K562 (cell line): ENCODE measurements at regions not wholly inside any gene's neighbourhood (a gene's known extent, or its start where the extent isn't known, plus 50 kb on each side); places are given as distances from the start of the nearest gene placed in this dataset.
"Not testable (repeated sequence)": the region's sequence is repeated elsewhere in the genome, so short reads cannot be mapped to it uniquely, and the experiment has no call there.

ENCODE experiments used
- ATAC-seq: fragments of 200-7000 bp; cut with Tn5 transposase; 3 replicates; pipeline ENCODE4 v1.9.1; 2020; ENCODE audit warnings: moderate library complexity
- BruUV-seq: library from RNA; stranded (reverse); fragments of 400-500 nt; replicated peaks from 2 replicates; lab custom pipeline; 2021; lab: Mats Ljungman, UMichigan
- CTCF ChIA-PET: fragments of 300-600 bp; formaldehyde crosslinking; extraction: SDS; loops from one replicate; lab custom pipeline; 2021; ENCODE audit warnings: low intra/inter-chr PET ratio; lab: Yijun Ruan, JAX
- POLR2A ChIA-PET: fragments of 300-600, 350-650 bp; sonication (Branson Sonifier 250); formaldehyde crosslinking; extraction: SDS; loops from one replicate; lab custom pipeline; 2021; ENCODE audit warnings: antibody characterized with exemption, inconsistent platforms; lab: Yijun Ruan, JAX
- DNase-seq, 4 experiments: peaks; one replicate each; pipeline versions ENCODE4 v3.0.0 to v3.0.0-alpha.2; 2011 to 2018; ENCODE audit warnings: low spot score in 3 of 4, mixed read lengths in 3 of 4; ENCODE audit errors: extremely low read depth in 1 of 4
- FAIRE-seq: peaks from 2 replicates; lab custom pipeline; 2011; peaks lifted over from hg19 to GRCh38; lab: Jason Lieb, UNC
- H2AFZ ChIP-seq: 2 replicates; pipeline ENCODE4 v1.6.0; 2011; ENCODE audit warnings: low read depth, low read length, control low read depth, inconsistent platforms
- H3K27ac ChIP-seq: fragments of 200-600 bp; 3 replicates; pipeline ENCODE4 v1.8.0; 2011; ENCODE audit warnings: low read depth, mild to moderate bottlenecking, control low read depth, inconsistent platforms, low read length, moderate library complexity, mixed read lengths; ENCODE audit errors: extremely low read depth
- H3K27me3 ChIP-seq, 2 experiments: fragments of 300-600 bp in 1 of 2; 2 replicates in 1 of 2; 3 replicates in 1 of 2; pipeline versions ENCODE4 v1.6.0 to v1.8.0; 2011; ENCODE audit warnings: inconsistent platforms in 2 of 2, low read length in 2 of 2, mild to moderate bottlenecking in 1 of 2, mixed read lengths in 1 of 2, moderate library complexity in 1 of 2; ENCODE audit not compliant: control insufficient read depth in 2 of 2, insufficient read depth in 2 of 2
- H3K36me3 ChIP-seq: fragments of 300-600 bp; 3 replicates; pipeline ENCODE4 v1.8.0; 2011; ENCODE audit warnings: mild to moderate bottlenecking, low read length, inconsistent platforms; ENCODE audit not compliant: control insufficient read depth, insufficient read depth
- H3K4me1 ChIP-seq, 2 experiments: fragments of 200-600 bp in 1 of 2; replicated peaks in 1 of 2; 2 replicates in 1 of 2; 3 replicates in 1 of 2; pipeline versions ENCODE4 v1.5.1 to v1.8.0; 2011; ENCODE audit warnings: inconsistent platforms in 2 of 2, low read length in 2 of 2, mild to moderate bottlenecking in 1 of 2, mixed read lengths in 1 of 2, moderate library complexity in 1 of 2; ENCODE audit not compliant: control insufficient read depth in 2 of 2, insufficient read depth in 2 of 2
- H3K4me2 ChIP-seq: 2 replicates; pipeline ENCODE4 v1.6.1; 2011; ENCODE audit warnings: low read length, control low read depth, inconsistent platforms, mixed read lengths; ENCODE audit not compliant: insufficient read depth
- H3K4me3 ChIP-seq: fragments of 200-600 bp; sonication (generic), shearing (Covaris generic); 2 replicates; pipeline ENCODE4 v1.5.1; 2016; ENCODE audit warnings: control low read depth, inconsistent platforms
- H3K79me2 ChIP-seq: fragments of 200-600 bp; 3 replicates; pipeline ENCODE4 v1.8.0; 2011; ENCODE audit warnings: low read length, inconsistent platforms; ENCODE audit not compliant: control insufficient read depth, insufficient read depth
- H3K9ac ChIP-seq, 2 experiments: 2 replicates each; pipeline versions ENCODE4 v1.6.0 to v1.6.1; 2011; ENCODE audit warnings: low read depth in 2 of 2, low read length in 2 of 2, control low read depth in 1 of 2, inconsistent platforms in 1 of 2, mild to moderate bottlenecking in 1 of 2, mixed read lengths in 1 of 2; ENCODE audit not compliant: insufficient read depth in 1 of 2
- H3K9me1 ChIP-seq: one replicate; pipeline ENCODE4 v1.6.0; 2011; ENCODE audit warnings: inconsistent platforms, mild to moderate bottlenecking, low read length, moderate library complexity; ENCODE audit not compliant: control insufficient read depth, insufficient read depth
- H3K9me3 ChIP-seq: replicated peaks from 2 replicates; pipeline ENCODE4 v1.5.1; 2011; ENCODE audit warnings: low read depth, low read length, inconsistent platforms; ENCODE audit not compliant: control insufficient read depth, insufficient read depth
- H4K20me1 ChIP-seq: replicated peaks from 2 replicates; pipeline ENCODE4 v1.6.1; 2011; ENCODE audit warnings: low read length, inconsistent platforms, mixed read lengths; ENCODE audit not compliant: control insufficient read depth, insufficient read depth
- FOXJ2 ChIP-seq: fragments of 200-800 bp; sonication (Bioruptor generic); IDR thresholded peaks from 2 replicates; pipeline ENCODE4 v1.6.1; 2016; ENCODE audit warnings: missing genetic modification characterization, missing compliant biosample characterization
- WGBS: fragments of 100-300 bp; shearing (Covaris generic); methylation state at CpG from one replicate; pipeline ENCODE4 v1.1.6; 2016; ENCODE audit warnings: low coverage, mixed read lengths; ENCODE audit not compliant: insufficient coverage; ENCODE audit errors: missing lambda C conversion rate; 5-methylcytosine and 5-hydroxymethylcytosine counted together
- in situ Hi-C: fragments of 300-500 bp; cut with MboI; formaldehyde crosslinking; loops from 4 replicates; pipeline ENCODE4 v1.15.0; 2018; ENCODE audit warnings: inconsistent platforms, mixed read lengths
- intact Hi-C: fragments of 100-400 bp; cut with micrococcal nuclease; formaldehyde crosslinking; loops from 2 replicates; pipeline ENCODE4 v1.14.2; 2022

- H2AFZ ChIP-seq, DNase-seq, BruUV-seq, ATAC-seq, in situ Hi-C loops, H3K36me3 ChIP-seq, POLR2A ChIA-PET, H3K4me1 ChIP-seq, H3K9ac ChIP-seq, H4K20me1 ChIP-seq, H3K27me3 ChIP-seq, CTCF ChIA-PET, FAIRE-seq, H3K9me1 ChIP-seq, H3K79me2 ChIP-seq, intact Hi-C loops, H3K9me3 ChIP-seq, H3K4me3 ChIP-seq, H3K27ac ChIP-seq, H3K4me2 ChIP-seq: not testable (repeated sequence)
- TF ChIP-seq FOXJ2 (tag): peak; percentile 74
- WGBS: 72% methylated on average over 1 of the region's 1 CpG
Observed at GRCh38 chr1:206384891-206385290, 85.4 kb upstream of the IKBKE start.

GRCh38 chr1:206387631-206388030, 82.6 kb upstream of the IKBKE start:
- H3K4me2 ChIP-seq, DNase-seq, ATAC-seq, intact Hi-C loops, H3K9me3 ChIP-seq, FAIRE-seq, in situ Hi-C loops, H3K4me1 ChIP-seq, CTCF ChIA-PET, H3K36me3 ChIP-seq, H3K9me1 ChIP-seq, H3K27me3 ChIP-seq, H3K4me3 ChIP-seq, POLR2A ChIA-PET, BruUV-seq, H2AFZ ChIP-seq, H3K27ac ChIP-seq, H4K20me1 ChIP-seq, H3K79me2 ChIP-seq, H3K9ac ChIP-seq: not testable (repeated sequence)
- no CpG with 5 or more reads among the region's 5 CpGs for WGBS
